Testis (tissue), 2 donors: ENCODE measurements at regions not wholly inside any gene's neighbourhood (a gene's known extent, or its start where the extent isn't known, plus 50 kb on each side); places are given as distances from the start of the nearest gene placed in this dataset.

Experiments used
- DNase-seq: peaks from one replicate; pipeline ENCODE4 v3.0.0-alpha.2; 2019
- H3K27ac ChIP-seq, 2 donors: fragments of 200-600 bp; sonication (generic); one replicate each; pipeline ENCODE4 v1.5.1; 2019
- H3K27me3 ChIP-seq: fragments of 200-600 bp; sonication (generic); one replicate; pipeline ENCODE4 v1.5.1; 2019
- H3K36me3 ChIP-seq: fragments of 200-600 bp; sonication (generic); one replicate; pipeline ENCODE4 v1.5.1; 2017; ENCODE audit warnings: low read depth; ENCODE audit errors: missing control alignments
- H3K4me1 ChIP-seq: fragments of 200-600 bp; sonication (generic); one replicate; pipeline ENCODE4 v1.5.1; 2019
- H3K4me3 ChIP-seq, 2 donors: fragments of 200-600 bp; sonication (generic); one replicate each; pipeline ENCODE4 v1.5.1; 2017 to 2019
- H3K9me3 ChIP-seq: fragments of 200-600 bp; sonication (generic); one replicate; pipeline ENCODE4 v1.5.1; 2017
- POLR2A ChIP-seq: fragments of 450-650 bp; IDR thresholded peaks from one replicate; pipeline ENCODE4 v1.6.1; 2017; ENCODE audit warnings: antibody characterized with exemption, mild to moderate bottlenecking, moderate library complexity
- WGBS, 2 donors: methylation state at CpG; one replicate each; pipeline ENCODE4 v1.1.5; 2018; 5-methylcytosine and 5-hydroxymethylcytosine counted together
- intact Hi-C: fragments of 100-400 bp; cut with DNase I; formaldehyde crosslinking; loops from one replicate; pipeline ENCODE4 v1.15.1; 2023; ENCODE audit warnings: low total_unique reads
- TF ChIP-seq, protein P1 (sequence below), 3 experiments: fragments of 450-650 bp in 2 of 3; fragments of 200-600 bp in 1 of 3; sonication (generic) in 1 of 3; IDR thresholded peaks; one replicate each; pipeline ENCODE4 v1.5.1; 2016 to 2019; ENCODE audit warnings: antibody characterized with exemption in 3 of 3, mild to moderate bottlenecking in 2 of 3, moderate library complexity in 1 of 3

DNA sequence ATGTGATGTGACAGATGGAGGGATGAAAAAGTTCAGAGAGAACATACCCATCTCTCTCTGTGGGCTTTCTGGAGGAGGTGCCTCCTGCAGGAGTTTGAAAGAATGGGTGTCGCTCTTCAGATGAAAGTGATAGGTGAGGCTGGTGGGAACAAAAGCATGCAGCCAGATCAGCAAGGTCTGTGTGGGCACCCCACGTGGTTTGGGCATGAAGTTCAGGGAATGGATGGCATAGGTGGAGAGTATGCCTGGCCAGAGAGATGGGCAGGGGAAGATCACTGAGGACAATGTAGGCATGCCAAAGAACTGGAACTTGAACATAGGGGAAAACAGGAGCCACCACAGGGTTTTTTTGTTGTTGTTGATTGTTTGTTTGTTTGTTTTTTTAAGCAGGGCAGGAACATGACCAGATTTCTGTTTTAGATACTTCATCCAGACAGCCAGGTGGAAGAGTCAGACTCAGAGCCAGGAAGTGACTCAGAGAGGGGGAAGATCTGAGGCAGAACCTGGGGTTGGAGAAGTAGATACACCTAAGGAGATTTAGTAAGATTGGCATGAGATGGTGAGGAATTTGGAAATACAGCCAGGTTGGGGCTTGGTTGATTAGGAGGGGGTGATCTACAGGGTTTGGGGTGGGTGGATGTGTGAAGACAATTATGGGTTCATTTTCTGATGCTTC, 64.8 kb upstream of the CLSTN2 start:
- TF ChIP-seq, protein P1, sequence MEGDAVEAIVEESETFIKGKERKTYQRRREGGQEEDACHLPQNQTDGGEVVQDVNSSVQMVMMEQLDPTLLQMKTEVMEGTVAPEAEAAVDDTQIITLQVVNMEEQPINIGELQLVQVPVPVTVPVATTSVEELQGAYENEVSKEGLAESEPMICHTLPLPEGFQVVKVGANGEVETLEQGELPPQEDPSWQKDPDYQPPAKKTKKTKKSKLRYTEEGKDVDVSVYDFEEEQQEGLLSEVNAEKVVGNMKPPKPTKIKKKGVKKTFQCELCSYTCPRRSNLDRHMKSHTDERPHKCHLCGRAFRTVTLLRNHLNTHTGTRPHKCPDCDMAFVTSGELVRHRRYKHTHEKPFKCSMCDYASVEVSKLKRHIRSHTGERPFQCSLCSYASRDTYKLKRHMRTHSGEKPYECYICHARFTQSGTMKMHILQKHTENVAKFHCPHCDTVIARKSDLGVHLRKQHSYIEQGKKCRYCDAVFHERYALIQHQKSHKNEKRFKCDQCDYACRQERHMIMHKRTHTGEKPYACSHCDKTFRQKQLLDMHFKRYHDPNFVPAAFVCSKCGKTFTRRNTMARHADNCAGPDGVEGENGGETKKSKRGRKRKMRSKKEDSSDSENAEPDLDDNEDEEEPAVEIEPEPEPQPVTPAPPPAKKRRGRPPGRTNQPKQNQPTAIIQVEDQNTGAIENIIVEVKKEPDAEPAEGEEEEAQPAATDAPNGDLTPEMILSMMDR (IDR thresholded peaks at IDR 0.05), result no peak
- TF ChIP-seq POLR2A, result no peak
- no peaks in the 10 kb centered on the region for H3K36me3 ChIP-seq
- no peak for DNase-seq
- intact Hi-C loops, result no loop called here
- H3K4me3 ChIP-seq, result no peak overlapping the region
- no peak overlapping the region for H3K27ac ChIP-seq
- H3K9me3 ChIP-seq, result no peaks in the 10 kb centered on the region
- no peaks in the 10 kb centered on the region for H3K4me1 ChIP-seq
- H3K27me3 ChIP-seq, result no peaks in the 10 kb centered on the region
- WGBS, 2 donors, result 70 to 74% methylated on average over 2 of the region's 2 CpGs

DNA sequence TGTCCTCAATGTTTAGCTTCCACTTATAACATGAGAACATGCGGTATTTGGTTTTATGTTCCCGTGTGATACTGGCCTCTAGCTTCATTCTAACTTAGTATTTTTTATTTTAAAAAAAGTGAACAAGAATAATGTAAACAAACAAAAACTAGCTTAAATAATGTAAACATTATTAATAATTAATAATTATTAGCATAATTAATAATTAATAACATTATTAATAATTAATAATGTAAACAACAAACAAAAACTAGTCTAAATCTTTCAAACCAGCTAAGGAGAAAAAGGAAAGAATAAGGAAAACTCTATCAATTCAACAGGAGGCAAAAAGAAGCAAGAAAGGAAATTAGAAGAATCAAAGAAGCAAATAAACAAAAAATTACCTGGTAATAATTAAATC, 66.2 kb upstream of the CLSTN2 start:
- WGBS, 2 donors, result 94 to 97% methylated on average over 2 of the region's 2 CpGs
- DNase-seq, result no peak
- intact Hi-C loops, result no loop called here
- H3K36me3 ChIP-seq, result no peaks in the 10 kb centered on the region
- H3K27me3 ChIP-seq, result no peaks in the 10 kb centered on the region
- H3K9me3 ChIP-seq, result no peaks in the 10 kb centered on the region
- H3K4me1 ChIP-seq, result no peaks in the 10 kb centered on the region
- no peak overlapping the region for H3K4me3 ChIP-seq
- no peak overlapping the region for H3K27ac ChIP-seq
- no peak for TF ChIP-seq POLR2A
- TF ChIP-seq, protein P1 (IDR thresholded peaks at IDR 0.05), result no peak

DNA sequence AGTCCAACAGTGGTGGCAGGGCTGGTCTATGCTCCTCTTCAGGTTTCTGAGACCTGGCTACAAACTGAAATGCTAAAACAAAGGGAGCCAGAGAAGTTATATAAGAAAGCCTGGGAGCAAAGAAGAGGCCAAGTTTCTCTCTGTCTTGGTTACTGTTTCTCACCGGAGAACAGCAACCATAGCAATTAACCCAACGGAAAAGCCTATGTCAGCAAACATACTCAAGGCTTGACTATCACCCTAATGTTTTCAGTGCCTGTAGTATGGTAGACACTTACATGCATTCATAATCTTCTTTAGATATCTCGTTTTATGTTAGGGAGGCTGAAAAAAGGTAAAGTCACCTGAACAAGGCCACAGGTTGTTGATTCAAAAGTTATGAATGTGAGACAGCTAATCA, 86.3 kb upstream of the CLSTN2 start:
- 49 to 55% methylated on average over 3 of the region's 3 CpGs for WGBS, 2 donors
- no peak for DNase-seq

DNA sequence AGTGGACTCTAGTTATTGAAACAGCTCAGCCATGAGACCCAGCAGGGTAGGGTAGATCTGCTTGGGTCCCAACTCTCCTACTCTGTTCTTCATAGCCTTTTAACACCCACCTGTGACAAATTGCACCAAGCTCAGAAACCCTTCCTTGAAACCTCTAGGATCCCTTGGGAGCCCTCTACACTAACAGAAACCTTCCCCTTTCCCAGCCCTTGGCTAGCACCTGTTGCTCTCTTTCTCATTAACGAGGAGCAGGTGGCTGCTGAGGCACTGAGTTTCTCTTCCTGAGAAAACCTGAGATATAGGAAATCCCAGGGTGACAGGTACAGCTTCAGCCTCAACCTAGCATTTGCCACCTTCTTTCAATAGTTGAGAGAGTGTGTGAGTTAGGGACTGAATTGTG, 88.3 kb upstream of the CLSTN2 start:
- Histone ChIP-seq H3K36me3 (no peaks in the 10 kb centered on the region), H3K4me1 (no peaks in the 10 kb centered on the region), H3K4me3 (no peak overlapping the region), H3K9me3 (no peaks in the 10 kb centered on the region), H3K27me3 (no peaks in the 10 kb centered on the region), H3K27ac (no peak overlapping the region)
- intact Hi-C loops, result no loop called here
- WGBS, 2 donors, result 53 to 59% methylated on average over 1 of the region's 1 CpG
- no peak for DNase-seq
- TF ChIP-seq POLR2A, result no peak
- TF ChIP-seq, protein P1 (IDR thresholded peaks at IDR 0.05), result no peak

More for the DNA sequence above, 86.3 kb upstream of the CLSTN2 start:
- Histone ChIP-seq H3K4me3 (no peak overlapping the region), H3K36me3 (no peaks in the 10 kb centered on the region), H3K9me3 (no peaks in the 10 kb centered on the region), H3K27ac (no peak overlapping the region), H3K27me3 (no peaks in the 10 kb centered on the region), H3K4me1 (no peaks in the 10 kb centered on the region)
- intact Hi-C loops, result no loop called here
- TF ChIP-seq, protein P1 (IDR thresholded peaks at IDR 0.05), result no peak
- TF ChIP-seq POLR2A, result no peak

DNA sequence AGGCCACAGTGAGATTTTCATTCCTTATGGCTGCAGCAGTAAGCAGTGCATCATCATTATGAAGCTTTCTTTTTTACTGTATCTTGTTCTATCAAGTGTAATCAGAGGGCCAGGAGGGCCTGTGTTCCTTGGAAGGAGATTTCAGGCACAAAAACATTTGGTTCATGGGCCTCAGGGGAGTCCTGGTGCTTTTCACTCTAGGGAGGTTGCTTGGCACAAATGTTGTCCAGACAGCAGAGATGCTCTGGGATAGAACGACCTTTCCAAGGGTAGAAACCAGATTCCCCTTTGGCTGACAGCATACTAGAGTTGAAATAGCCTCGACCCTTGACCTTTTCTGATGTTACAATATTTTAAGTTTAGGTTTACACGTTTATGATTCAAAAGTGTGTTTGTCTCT, 95.3 kb upstream of the CLSTN2 start:
- H3K27ac ChIP-seq, result no peak overlapping the region
- H3K4me3 ChIP-seq, result no peak overlapping the region
- no peak for DNase-seq
- no peaks in the 10 kb centered on the region for H3K36me3 ChIP-seq
- 37% methylated on average over 3 of the region's 3 CpGs for WGBS, 2 donors
- no peaks in the 10 kb centered on the region for H3K27me3 ChIP-seq
- H3K9me3 ChIP-seq, result no peaks in the 10 kb centered on the region
- H3K4me1 ChIP-seq, result no peaks in the 10 kb centered on the region
- TF ChIP-seq POLR2A, result no peak
- TF ChIP-seq, protein P1 (IDR thresholded peaks at IDR 0.05), result no peak
- intact Hi-C loops, result no loop called here
